VCaP (cell line): ENCODE measurements at regions not wholly inside any gene's neighbourhood (a gene's known extent, or its start where the extent isn't known, plus 50 kb on each side); places are given as distances from the start of the nearest gene placed in this dataset.

Experiments used
- H3K27ac ChIP-seq: fragments of 450-650 bp; 2 replicates; pipeline ENCODE4 v1.5.1; 2017
- CTCF ChIP-seq: fragments of 450-650 bp; conservative IDR thresholded peaks from 2 replicates; pipeline ENCODE4 v1.5.1; 2017; ENCODE audit warnings: mild to moderate bottlenecking, moderate library complexity

GRCh38 chr3:88226910-88227309 lies 77.2 kb downstream of the C3orf38 start:
- H3K27ac ChIP-seq, result no peak overlapping the region
- no peak for TF ChIP-seq CTCF

- no peak overlapping the region for H3K27ac ChIP-seq
- no peak for TF ChIP-seq CTCF
Measured at GRCh38 chr3:88230638-88231037, 80.9 kb downstream of the C3orf38 start.

GRCh38 chr3:88231207-88231606 lies 81.4 kb downstream of the C3orf38 start:
- no peak for TF ChIP-seq CTCF

GRCh38 chr3:88231632-88232031 lies 81.9 kb downstream of the C3orf38 start:
- TF ChIP-seq CTCF, result no peak
- H3K27ac ChIP-seq, result no peak overlapping the region

More at GRCh38 chr3:88231207-88231606, 81.4 kb downstream of the C3orf38 start:
- no peak overlapping the region for H3K27ac ChIP-seq

- H3K27ac ChIP-seq, result no peak overlapping the region
- TF ChIP-seq CTCF, result no peak
Measured at GRCh38 chr3:88235102-88235501, 85.3 kb downstream of the C3orf38 start.

GRCh38 chr3:88239870-88240269 lies 90.1 kb downstream of the C3orf38 start:
- H3K27ac ChIP-seq, result no peak overlapping the region
- no peak for TF ChIP-seq CTCF

- TF ChIP-seq CTCF, result no peak
- no peak overlapping the region for H3K27ac ChIP-seq
Measured at GRCh38 chr3:88248658-88249057, 98.9 kb downstream of the C3orf38 start.

GRCh38 chr3:88259045-88259444 lies 109.3 kb downstream of the C3orf38 start:
- H3K27ac ChIP-seq, result no peak overlapping the region
- no peak for TF ChIP-seq CTCF
